ENCODE measurements at regions not wholly inside any gene's neighbourhood (a gene's known extent, or its start where the extent isn't known, plus 50 kb on each side); places are given as distances from the start of the nearest gene placed in this dataset.

- Histone ChIP-seq H3K36me3 (no peaks in the 10 kb centered on the region), H3K4me3 (no peak overlapping the region), H3K27ac (peak overlapping the region in 3 of 4 donors; percentile 4 to 71 (median 14)), H3K27me3 (no peaks in the 10 kb centered on the region), H3K9me3 (peaks cover 0 to 3% (median 0%) of the 10 kb centered on the region in 4 donors), H3K4me1 (peaks cover 3 to 14% (median 8%) of the 10 kb centered on the region in 4 donors)
- 37 to 46% methylated on average over 7 of the region's 7 CpGs for WGBS, 2 donors
- TF ChIP-seq EP300 (IDR thresholded peaks at IDR 0.05) (no peak), POLR2A (IDR thresholded peaks at IDR 0.05) (no peak), POLR2AphosphoS5 (IDR thresholded peaks at IDR 0.05) (no peak), CTCF (IDR thresholded peaks at IDR 0.05) (no peak)
- no peak for DNase-seq
- no peak for ATAC-seq (ENCODE audit: low FRiP score in 2 of 2)
Measured at GRCh38 chr21:39124681-39125251, 58.5 kb downstream of the PSMG1 start.

- no peaks in the 10 kb centered on the region for H3K27me3 ChIP-seq
- DNase-seq: no peak
- H3K9me3 ChIP-seq: peaks cover 0 to 3% (median 0%) of the 10 kb centered on the region in 4 donors
- no peak for TF ChIP-seq EP300 (IDR thresholded peaks at IDR 0.05)
- TF ChIP-seq CTCF (IDR thresholded peaks at IDR 0.05): no peak
- no peak for TF ChIP-seq POLR2A (IDR thresholded peaks at IDR 0.05)
- no peak for TF ChIP-seq POLR2AphosphoS5 (IDR thresholded peaks at IDR 0.05)
- H3K4me3 ChIP-seq: no peak overlapping the region
- no peaks in the 10 kb centered on the region for H3K36me3 ChIP-seq
- no peak for ATAC-seq (ENCODE audit: low FRiP score in 2 of 2)
- H3K27ac ChIP-seq: no peak overlapping the region
- H3K4me1 ChIP-seq: peaks cover 3 to 14% (median 8%) of the 10 kb centered on the region in 4 donors
Measured at GRCh38 chr21:39123375-39123774, 59.9 kb downstream of the PSMG1 start.

GRCh38 chr21:39121600-39122355 is 61.5 kb downstream of the PSMG1 start:
- H3K4me1 ChIP-seq: peaks cover 3 to 14% (median 8%) of the 10 kb centered on the region in 4 donors
- peaks cover 0 to 3% (median 0%) of the 10 kb centered on the region in 4 donors for H3K9me3 ChIP-seq
- 83 to 86% methylated on average over 6 to 7 of the region's 7 CpGs for WGBS, 2 donors
- H3K27ac ChIP-seq: no peak overlapping the region
- DNase-seq (peak in 1 of 2 donors; percentile 40), ATAC-seq (ENCODE audit: low FRiP score in 2 of 2) (no peak)
- no peak for TF ChIP-seq EP300 (IDR thresholded peaks at IDR 0.05)
- TF ChIP-seq POLR2AphosphoS5 (IDR thresholded peaks at IDR 0.05): no peak
- TF ChIP-seq POLR2A (IDR thresholded peaks at IDR 0.05): no peak
- TF ChIP-seq CTCF (IDR thresholded peaks at IDR 0.05): no peak
- H3K36me3 ChIP-seq: no peaks in the 10 kb centered on the region
- H3K4me3 ChIP-seq: no peak overlapping the region
- H3K27me3 ChIP-seq: no peaks in the 10 kb centered on the region

GRCh38 chr21:39120876-39121599 is 62.2 kb downstream of the PSMG1 start:
- Histone ChIP-seq H3K4me3 (no peak overlapping the region), H3K4me1 (peaks cover 3 to 14% (median 7%) of the 10 kb centered on the region in 4 donors), H3K9me3 (peaks cover 0 to 3% (median 0%) of the 10 kb centered on the region in 4 donors), H3K27me3 (no peaks in the 10 kb centered on the region), H3K36me3 (no peaks in the 10 kb centered on the region), H3K27ac (no peak overlapping the region)
- WGBS, 2 donors: 81% methylated on average over 8 to 10 of the region's 10 CpGs
- TF ChIP-seq POLR2A (IDR thresholded peaks at IDR 0.05) (no peak), POLR2AphosphoS5 (IDR thresholded peaks at IDR 0.05) (no peak), EP300 (IDR thresholded peaks at IDR 0.05) (no peak), CTCF (IDR thresholded peaks at IDR 0.05) (no peak)
- no peak for DNase-seq
- no peak for ATAC-seq (ENCODE audit: low FRiP score in 2 of 2)

Measured in upper lobe of left lung (tissue), 6 donors.